CD8-positive, alpha-beta memory T cell (primary cell): ENCODE measurements at regions not wholly inside any gene's neighbourhood (a gene's known extent, or its start where the extent isn't known, plus 50 kb on each side); places are given as distances from the start of the nearest gene placed in this dataset.
"Not testable (repeated sequence)": the region's sequence is repeated elsewhere in the genome, so short reads cannot be mapped to it uniquely, and the experiment has no call there.

Experiments
- CTCF ChIA-PET: fragments of 350-600 bp; sonication (Branson Sonifier 250); formaldehyde crosslinking; loops from one replicate; lab custom pipeline; 2021; ENCODE audit warnings: antibody characterized with exemption; lab: Charles Lee
- POLR2A ChIA-PET: fragments of 350-600 bp; sonication (Branson Sonifier 250); formaldehyde crosslinking; loops from one replicate; lab custom pipeline; 2021; ENCODE audit warnings: antibody characterized with exemption; lab: Charles Lee
- DNase-seq, 5 donors: peaks; one replicate each; pipeline versions ENCODE4 v3.0.0 to v3.0.0-alpha.2; 2020 to 2022; ENCODE audit warnings: mixed read lengths in 1 of 5
- H3K27ac ChIP-seq: one replicate; pipeline ENCODE4 v1.7.0; 2013; ENCODE audit warnings: low read depth, mild to moderate bottlenecking, low read length, moderate library complexity
- H3K27me3 ChIP-seq: 2 replicates; pipeline ENCODE4 v1.7.0; 2013; ENCODE audit warnings: low read length, mild to moderate bottlenecking; ENCODE audit not compliant: insufficient read depth, poor library complexity, severe bottlenecking
- H3K36me3 ChIP-seq: 2 replicates; pipeline ENCODE4 v1.7.0; 2013; ENCODE audit warnings: mild to moderate bottlenecking, low read length, moderate library complexity; ENCODE audit not compliant: insufficient read depth
- H3K4me1 ChIP-seq: 2 replicates; pipeline ENCODE4 v1.7.0; 2013; ENCODE audit warnings: mild to moderate bottlenecking, low read length, moderate library complexity; ENCODE audit not compliant: insufficient read depth
- H3K4me3 ChIP-seq: 2 replicates; pipeline ENCODE4 v1.7.0; 2013; ENCODE audit warnings: mild to moderate bottlenecking, low read length
- H3K9me3 ChIP-seq: 2 replicates; pipeline ENCODE4 v1.7.0; 2013; ENCODE audit warnings: mild to moderate bottlenecking, low read length
- H3K27ac Mint-ChIP-seq, 8 donors: one replicate each; pipeline ENCODE4 v1.8.0; 2020 to 2021; ENCODE audit warnings: mixed read lengths in 8 of 8, mild to moderate bottlenecking in 6 of 8, inconsistent platforms in 3 of 8, moderate library complexity in 3 of 8
- H3K27me3 Mint-ChIP-seq, 2 donors: one replicate each; pipeline ENCODE4 v1.8.0; 2020 to 2021; ENCODE audit warnings: mixed read lengths in 2 of 2, mild to moderate bottlenecking in 1 of 2, moderate library complexity in 1 of 2
- H3K36me3 Mint-ChIP-seq, 3 donors: one replicate each; pipeline ENCODE4 v1.8.0; 2020 to 2021; ENCODE audit warnings: mixed read lengths in 3 of 3, inconsistent platforms in 1 of 3, mild to moderate bottlenecking in 1 of 3
- H3K4me1 Mint-ChIP-seq, 3 donors: one replicate each; pipeline ENCODE4 v1.8.0; 2020 to 2021; ENCODE audit warnings: mixed read lengths in 3 of 3, inconsistent platforms in 1 of 3, mild to moderate bottlenecking in 1 of 3
- H3K4me3 Mint-ChIP-seq, 7 donors: one replicate each; pipeline ENCODE4 v1.8.0; 2020 to 2021; ENCODE audit warnings: mixed read lengths in 7 of 7, mild to moderate bottlenecking in 6 of 7, moderate library complexity in 4 of 7, inconsistent platforms in 2 of 7
- H3K9me3 Mint-ChIP-seq, 5 donors: one replicate each; pipeline ENCODE4 v1.8.0; 2020 to 2022; ENCODE audit warnings: mixed read lengths in 5 of 5, mild to moderate bottlenecking in 3 of 5, moderate library complexity in 2 of 5, inconsistent platforms in 1 of 5

DNA sequence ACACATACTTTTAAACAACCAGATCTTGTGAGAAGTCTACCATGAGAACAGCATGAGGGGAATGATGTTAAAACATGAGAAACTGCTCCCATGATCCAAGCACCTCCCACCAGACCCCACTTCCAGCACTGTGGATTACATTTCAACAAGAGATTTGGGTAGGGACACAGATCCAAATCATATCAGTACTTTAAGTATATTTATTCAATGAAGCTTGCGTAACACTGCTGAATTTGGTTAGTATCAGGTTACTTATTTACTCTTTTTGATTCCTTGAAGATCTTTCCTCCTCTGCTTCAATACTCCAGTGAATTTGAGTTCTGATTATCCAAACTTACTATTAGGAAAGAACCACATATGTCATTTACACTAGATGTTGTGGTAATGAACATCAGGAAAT lies 418.6 kb downstream of the PIK3C3 start:
- Mint-ChIP-seq H3K27ac (no peak overlapping the region), H3K4me3 (no peak overlapping the region), H3K9me3 (peaks cover 0 to 10% (median 4%) of the 10 kb centered on the region in 5 donors), H3K4me1 (no peaks in the 10 kb centered on the region), H3K36me3 (no peaks in the 10 kb centered on the region), H3K27me3 (no peaks in the 10 kb centered on the region)
- Histone ChIP-seq H3K4me3 (no peak overlapping the region), H3K27me3 (no peaks in the 10 kb centered on the region), H3K4me1 (no peaks in the 10 kb centered on the region), H3K27ac (no peak overlapping the region), H3K9me3 (no peaks in the 10 kb centered on the region), H3K36me3 (no peaks in the 10 kb centered on the region)
- CTCF ChIA-PET = no interaction called here
- POLR2A ChIA-PET = no interaction called here
- no peak for DNase-seq

- no peaks in the 10 kb centered on the region for H3K4me1 ChIP-seq
- no peaks in the 10 kb centered on the region for H3K9me3 ChIP-seq
- no peaks in the 10 kb centered on the region for H3K27me3 ChIP-seq
- POLR2A ChIA-PET = no interaction called here
- Mint-ChIP-seq H3K27me3 (no peaks in the 10 kb centered on the region), H3K27ac (no peak overlapping the region), H3K9me3 (peaks cover 0 to 15% (median 0%) of the 10 kb centered on the region in 5 donors), H3K4me3 (no peak overlapping the region), H3K4me1 (no peaks in the 10 kb centered on the region), H3K36me3 (no peaks in the 10 kb centered on the region)
- H3K4me3 ChIP-seq = no peak overlapping the region
- DNase-seq = no peak
- no peaks in the 10 kb centered on the region for H3K36me3 ChIP-seq
- H3K27ac ChIP-seq = no peak overlapping the region
- CTCF ChIA-PET = no interaction called here
These were observed 419.9 kb downstream of the PIK3C3 start for GRCh38 chr18:42374961-42375360.

DNA sequence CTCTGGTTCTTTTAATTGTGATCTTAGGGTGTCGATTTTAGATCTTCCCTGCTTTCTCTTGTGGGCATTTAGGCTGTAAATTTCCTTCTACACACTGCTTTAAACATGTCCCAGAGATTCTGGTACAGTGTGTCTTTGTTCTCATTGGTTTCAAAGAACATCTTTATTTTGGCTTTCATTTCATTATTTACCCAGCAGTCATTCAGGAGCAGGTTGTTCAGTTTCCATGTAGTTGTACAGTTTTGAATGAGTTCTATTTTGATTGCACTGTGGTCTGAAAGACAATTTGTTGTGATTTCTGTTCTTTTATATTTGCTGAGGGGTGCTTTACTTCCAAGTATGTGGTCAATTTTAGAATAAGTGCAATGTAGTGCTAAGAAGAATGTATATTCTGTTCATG lies 423.8 kb downstream of the PIK3C3 start:
- DNase-seq, H3K27me3 Mint-ChIP-seq, H3K36me3 ChIP-seq, H3K27ac ChIP-seq, H3K4me1 Mint-ChIP-seq, CTCF ChIA-PET, H3K4me3 ChIP-seq, H3K4me1 ChIP-seq, H3K9me3 ChIP-seq, H3K27ac Mint-ChIP-seq, POLR2A ChIA-PET, H3K4me3 Mint-ChIP-seq, H3K27me3 ChIP-seq, H3K36me3 Mint-ChIP-seq: not testable (repeated sequence)
- peaks cover 0 to 15% (median 0%) of the 10 kb centered on the region in 5 donors for H3K9me3 Mint-ChIP-seq

GRCh38 chr18:42381236-42381635 lies 426.2 kb downstream of the PIK3C3 start:
- H3K4me1 ChIP-seq, CTCF ChIA-PET, H3K36me3 Mint-ChIP-seq, H3K36me3 ChIP-seq, H3K4me3 ChIP-seq, H3K27ac Mint-ChIP-seq, H3K27ac ChIP-seq, H3K27me3 ChIP-seq, H3K4me1 Mint-ChIP-seq, DNase-seq, H3K9me3 ChIP-seq, H3K4me3 Mint-ChIP-seq, H3K27me3 Mint-ChIP-seq, POLR2A ChIA-PET: not testable (repeated sequence)
- peaks cover 0 to 19% (median 5%) of the 10 kb centered on the region in 5 donors for H3K9me3 Mint-ChIP-seq

DNA sequence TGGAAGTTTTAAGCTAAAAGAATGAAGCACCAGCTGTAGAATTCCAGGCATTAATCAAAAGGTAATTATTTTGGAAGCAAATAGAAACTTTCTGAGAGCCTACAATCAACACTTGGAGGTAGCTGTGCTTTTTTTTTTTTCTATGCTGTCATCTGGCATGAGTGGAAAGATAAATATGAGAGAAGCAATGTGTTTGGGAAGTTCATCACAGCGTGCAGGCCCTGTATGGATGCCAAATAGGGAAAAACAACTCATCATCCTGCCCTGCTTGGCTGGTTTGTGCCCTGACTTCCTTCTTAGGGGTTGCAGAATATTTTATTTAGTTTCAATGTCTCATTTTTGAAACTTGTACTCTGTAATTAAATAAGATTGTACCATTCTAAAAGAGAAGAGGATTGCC lies 437.4 kb downstream of the PIK3C3 start:
- Histone ChIP-seq H3K9me3 (no peaks in the 10 kb centered on the region), H3K4me1 (no peaks in the 10 kb centered on the region), H3K36me3 (no peaks in the 10 kb centered on the region), H3K27me3 (no peaks in the 10 kb centered on the region), H3K4me3 (no peak overlapping the region), H3K27ac (no peak overlapping the region)
- no peak overlapping the region for H3K27ac Mint-ChIP-seq
- H3K4me3 Mint-ChIP-seq = no peak overlapping the region
- H3K27me3 Mint-ChIP-seq = no peaks in the 10 kb centered on the region
- no peak for DNase-seq
- H3K9me3 Mint-ChIP-seq = peaks cover 0 to 11% (median 5%) of the 10 kb centered on the region in 5 donors
- ChIA-PET CTCF (no interaction called here), POLR2A (no interaction called here)
- no peaks in the 10 kb centered on the region for H3K4me1 Mint-ChIP-seq
- no peaks in the 10 kb centered on the region for H3K36me3 Mint-ChIP-seq

DNA sequence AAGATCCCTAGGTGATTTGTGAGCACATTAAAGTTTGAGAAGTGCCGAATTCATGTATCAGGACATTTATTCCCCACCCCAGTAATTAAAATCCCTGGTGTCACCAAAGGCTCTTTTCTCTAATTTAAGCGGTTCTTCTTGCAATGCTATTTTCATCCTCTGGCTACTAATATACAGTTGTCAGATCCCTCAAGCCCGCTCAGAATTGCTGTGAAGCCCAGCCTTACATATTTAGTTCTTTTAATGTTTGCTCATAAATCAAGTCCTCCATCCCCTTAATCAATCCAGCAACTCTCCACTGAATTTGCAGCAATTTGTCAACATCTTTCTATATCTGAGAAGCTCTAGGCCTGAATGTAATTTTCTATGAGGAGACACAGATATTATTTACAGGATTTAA lies 437.9 kb downstream of the PIK3C3 start:
- ChIA-PET CTCF (no interaction called here), POLR2A (no interaction called here)
- Mint-ChIP-seq H3K4me1 (no peaks in the 10 kb centered on the region), H3K27ac (no peak overlapping the region), H3K36me3 (no peaks in the 10 kb centered on the region), H3K9me3 (peaks cover 0 to 11% (median 5%) of the 10 kb centered on the region in 5 donors), H3K4me3 (no peak overlapping the region), H3K27me3 (no peaks in the 10 kb centered on the region)
- Histone ChIP-seq H3K4me3 (no peak overlapping the region), H3K36me3 (no peaks in the 10 kb centered on the region), H3K27ac (no peak overlapping the region), H3K4me1 (no peaks in the 10 kb centered on the region), H3K27me3 (no peaks in the 10 kb centered on the region), H3K9me3 (no peaks in the 10 kb centered on the region)
- no peak for DNase-seq

GRCh38 chr18:42394238-42394637 lies 439.2 kb downstream of the PIK3C3 start:
- no peaks in the 10 kb centered on the region for H3K36me3 Mint-ChIP-seq
- POLR2A ChIA-PET = no interaction called here
- no peaks in the 10 kb centered on the region for H3K4me1 Mint-ChIP-seq
- H3K27me3 Mint-ChIP-seq = no peaks in the 10 kb centered on the region
- Histone ChIP-seq H3K27me3 (no peaks in the 10 kb centered on the region), H3K4me3 (no peak overlapping the region), H3K36me3 (no peaks in the 10 kb centered on the region), H3K9me3 (no peaks in the 10 kb centered on the region), H3K27ac (no peak overlapping the region), H3K4me1 (no peaks in the 10 kb centered on the region)
- peaks cover 0 to 8% (median 0%) of the 10 kb centered on the region in 5 donors for H3K9me3 Mint-ChIP-seq
- no peak overlapping the region for H3K4me3 Mint-ChIP-seq
- no peak for DNase-seq
- CTCF ChIA-PET = no interaction called here
- H3K27ac Mint-ChIP-seq = no peak overlapping the region

GRCh38 chr18:42401131-42401673 lies 446.2 kb downstream of the PIK3C3 start:
- Histone ChIP-seq H3K27me3 (no peaks in the 10 kb centered on the region), H3K9me3 (no peaks in the 10 kb centered on the region), H3K27ac (no peak overlapping the region), H3K4me3 (no peak overlapping the region), H3K36me3 (no peaks in the 10 kb centered on the region), H3K4me1 (no peaks in the 10 kb centered on the region)
- no peak overlapping the region for H3K4me3 Mint-ChIP-seq
- POLR2A ChIA-PET = no interaction called here
- no peak overlapping the region for H3K27ac Mint-ChIP-seq
- CTCF ChIA-PET = no interaction called here
- no peak for DNase-seq
- no peaks in the 10 kb centered on the region for H3K36me3 Mint-ChIP-seq
- H3K27me3 Mint-ChIP-seq = no peaks in the 10 kb centered on the region
- H3K4me1 Mint-ChIP-seq = no peaks in the 10 kb centered on the region
- peaks cover 0 to 7% (median 2%) of the 10 kb centered on the region in 5 donors for H3K9me3 Mint-ChIP-seq

DNA sequence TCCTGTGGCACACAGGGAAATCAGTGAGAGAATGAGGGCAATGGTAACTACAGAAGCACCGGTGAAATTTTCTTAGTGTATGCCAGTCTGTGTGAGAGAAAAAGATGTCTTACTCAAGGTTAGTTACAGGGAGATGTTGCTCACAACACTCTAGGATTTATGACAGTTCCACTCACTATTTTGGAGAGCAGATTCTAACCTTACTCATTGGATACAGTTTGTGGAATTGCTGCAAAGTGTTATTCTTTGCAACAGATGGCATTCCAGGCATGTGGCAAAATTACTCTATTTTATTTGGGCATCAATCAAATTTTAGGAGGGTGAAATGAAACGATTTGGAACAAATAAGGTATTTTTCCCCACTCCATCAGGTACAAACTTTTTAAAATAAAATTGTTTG lies 449.1 kb downstream of the PIK3C3 start:
- H3K9me3 Mint-ChIP-seq = peaks cover 0 to 18% (median 4%) of the 10 kb centered on the region in 5 donors
- CTCF ChIA-PET = no interaction called here
- no peaks in the 10 kb centered on the region for H3K4me1 ChIP-seq
- no peaks in the 10 kb centered on the region for H3K27me3 Mint-ChIP-seq
- no peak overlapping the region for H3K4me3 ChIP-seq
- no peak overlapping the region for H3K27ac Mint-ChIP-seq
- H3K4me3 Mint-ChIP-seq = no peak overlapping the region
- H3K9me3 ChIP-seq = no peaks in the 10 kb centered on the region
- H3K27ac ChIP-seq = no peak overlapping the region
- H3K36me3 ChIP-seq = no peaks in the 10 kb centered on the region
- POLR2A ChIA-PET = no interaction called here
- H3K36me3 Mint-ChIP-seq = no peaks in the 10 kb centered on the region
- H3K27me3 ChIP-seq = no peaks in the 10 kb centered on the region
- no peaks in the 10 kb centered on the region for H3K4me1 Mint-ChIP-seq
- no peak for DNase-seq
